H9 (cell line): ENCODE measurements at regions not wholly inside any gene's neighbourhood (a gene's known extent, or its start where the extent isn't known, plus 50 kb on each side); places are given as distances from the start of the nearest gene placed in this dataset.

ENCODE experiments used
- DNase-seq: peaks from one replicate; pipeline ENCODE4 v3.0.0-alpha.2; 2017
- H2AFZ ChIP-seq: one replicate; pipeline ENCODE4 v1.6.1; 2013; ENCODE audit warnings: mild to moderate bottlenecking, low read length, control low read depth, moderate library complexity
- H2AK5ac ChIP-seq: 2 replicates; pipeline ENCODE4 v1.6.1; 2013; ENCODE audit warnings: low read length, control low read depth, mixed read lengths; ENCODE audit not compliant: insufficient read length
- H2BK120ac ChIP-seq: one replicate; pipeline ENCODE4 v1.6.1; 2013; ENCODE audit warnings: low read depth, mild to moderate bottlenecking, low read length, control low read depth, inconsistent platforms; ENCODE audit not compliant: poor library complexity, severe bottlenecking
- H2BK12ac ChIP-seq: 2 replicates; pipeline ENCODE4 v1.6.1; 2013; ENCODE audit warnings: low read length, control low read depth, mixed read lengths, low read depth; ENCODE audit not compliant: insufficient read length
- H2BK15ac ChIP-seq: 2 replicates; pipeline ENCODE4 v1.6.1; 2013; ENCODE audit warnings: low read depth, low read length, control low read depth
- H2BK20ac ChIP-seq: one replicate; pipeline ENCODE4 v1.6.1; 2013; ENCODE audit warnings: low read depth, mild to moderate bottlenecking, low read length, control low read depth, inconsistent platforms; ENCODE audit not compliant: poor library complexity, severe bottlenecking
- H2BK5ac ChIP-seq: 2 replicates; pipeline ENCODE4 v1.6.1; 2013; ENCODE audit warnings: low read length, control low read depth, mixed read lengths; ENCODE audit not compliant: insufficient read length
- H3K14ac ChIP-seq: 2 replicates; pipeline ENCODE4 v1.6.1; 2013; ENCODE audit warnings: low read length, control low read depth; ENCODE audit not compliant: insufficient read depth
- H3K18ac ChIP-seq: 2 replicates; pipeline ENCODE4 v1.6.1; 2013; ENCODE audit warnings: low read depth, mild to moderate bottlenecking, mixed read lengths, low read length, control low read depth; ENCODE audit not compliant: insufficient read length
- H3K23ac ChIP-seq: 2 replicates; pipeline ENCODE4 v1.6.1; 2013; ENCODE audit warnings: low read length, control low read depth, mixed read lengths, low read depth; ENCODE audit not compliant: insufficient read length
- H3K23me2 ChIP-seq: 2 replicates; pipeline ENCODE4 v1.6.1; 2013; ENCODE audit warnings: low read depth, mild to moderate bottlenecking, mixed read lengths, low read length, control low read depth; ENCODE audit not compliant: insufficient read length, poor library complexity, severe bottlenecking
- H3K27ac ChIP-seq: 2 replicates; pipeline ENCODE4 v1.5.1; 2013; ENCODE audit warnings: low read length, control low read depth, mixed read lengths, low read depth; ENCODE audit not compliant: insufficient read length
- H3K27me3 ChIP-seq: 2 replicates; pipeline ENCODE4 v1.6.1; 2013; ENCODE audit warnings: low read length, control low read depth, inconsistent platforms; ENCODE audit not compliant: insufficient read depth
- H3K4ac ChIP-seq: 2 replicates; pipeline ENCODE4 v1.6.1; 2013; ENCODE audit warnings: low read depth, mild to moderate bottlenecking, control low read depth, inconsistent platforms, low read length, moderate library complexity
- H3K4me1 ChIP-seq: 2 replicates; pipeline ENCODE4 v1.6.1; 2013; ENCODE audit warnings: low read length, control low read depth, inconsistent platforms; ENCODE audit not compliant: insufficient read depth
- H3K4me2 ChIP-seq: 2 replicates; pipeline ENCODE4 v1.6.1; 2013; ENCODE audit warnings: low read length, control low read depth, mixed read lengths; ENCODE audit not compliant: insufficient read length, insufficient read depth
- H3K56ac ChIP-seq: 2 replicates; pipeline ENCODE4 v1.6.1; 2013; ENCODE audit warnings: low read depth, mild to moderate bottlenecking, mixed read lengths, low read length, control low read depth; ENCODE audit not compliant: insufficient read length
- H3K79me1 ChIP-seq: 2 replicates; pipeline ENCODE4 v1.6.1; 2013; ENCODE audit warnings: low read depth, mild to moderate bottlenecking, moderate library complexity, low read length, control low read depth, inconsistent platforms; ENCODE audit not compliant: insufficient read depth, poor library complexity, severe bottlenecking
- H3K79me2 ChIP-seq: 2 replicates; pipeline ENCODE4 v1.6.1; 2013; ENCODE audit warnings: low read length, control low read depth, inconsistent platforms; ENCODE audit not compliant: insufficient read depth
- H3K9ac ChIP-seq: 2 replicates; pipeline ENCODE4 v1.6.1; 2013; ENCODE audit warnings: low read length, control low read depth, mixed read lengths; ENCODE audit not compliant: insufficient read length; ENCODE audit errors: extremely low read depth
- H3K9me3 ChIP-seq: one replicate; pipeline ENCODE4 v1.6.1; 2013; ENCODE audit warnings: low read depth, low read length, inconsistent platforms; ENCODE audit not compliant: control insufficient read depth
- H3T11ph ChIP-seq: one replicate; pipeline ENCODE4 v1.6.1; 2013; ENCODE audit warnings: mild to moderate bottlenecking, low read length, control low read depth, inconsistent platforms
- H4K20me1 ChIP-seq: one replicate; pipeline ENCODE4 v1.6.1; 2013; ENCODE audit not compliant: control insufficient read depth, insufficient read length, insufficient read depth
- H4K5ac ChIP-seq: 2 replicates; pipeline ENCODE4 v1.6.1; 2013; ENCODE audit warnings: low read depth, mild to moderate bottlenecking, mixed read lengths, low read length, control low read depth; ENCODE audit not compliant: insufficient read length
- H4K8ac ChIP-seq: replicated peaks from 2 replicates; pipeline ENCODE4 v1.6.1; 2013; ENCODE audit warnings: low read length, control low read depth, mixed read lengths, low read depth; ENCODE audit not compliant: insufficient read length
- H4K91ac ChIP-seq: 2 replicates; pipeline ENCODE4 v1.6.1; 2013; ENCODE audit warnings: low read depth, mild to moderate bottlenecking, moderate library complexity, mixed read lengths, low read length, control low read depth; ENCODE audit not compliant: insufficient read length
- H3K27ac Mint-ChIP-seq, 3 experiments: 2 replicates in 2 of 3; 3 replicates in 1 of 3; pipeline ENCODE4 v1.8.0; 2020 to 2021; ENCODE audit warnings: mixed read lengths in 3 of 3, mild to moderate bottlenecking in 1 of 3, moderate library complexity in 1 of 3
- H3K27me3 Mint-ChIP-seq: 2 replicates; pipeline ENCODE4 v1.8.0; 2021; ENCODE audit warnings: low read depth, mild to moderate bottlenecking, moderate library complexity, mixed read lengths
- H3K36me3 Mint-ChIP-seq, 3 experiments: 2 replicates in 2 of 3; 3 replicates in 1 of 3; pipeline ENCODE4 v1.8.0; 2020 to 2021; ENCODE audit warnings: low read depth in 3 of 3, mixed read lengths in 3 of 3; ENCODE audit not compliant: insufficient read depth in 1 of 3
- H3K4me1 Mint-ChIP-seq, 2 experiments: 2 replicates each; pipeline ENCODE4 v1.8.0; 2020; ENCODE audit warnings: mixed read lengths in 2 of 2
- H3K4me3 Mint-ChIP-seq, 2 experiments: 2 replicates in 1 of 2; 3 replicates in 1 of 2; pipeline ENCODE4 v1.8.0; 2020 to 2021; ENCODE audit warnings: mild to moderate bottlenecking in 2 of 2, mixed read lengths in 2 of 2, moderate library complexity in 1 of 2
- H3K9me3 Mint-ChIP-seq, 2 experiments: 2 replicates in 1 of 2; 3 replicates in 1 of 2; pipeline ENCODE4 v1.8.0; 2020; ENCODE audit warnings: mild to moderate bottlenecking in 2 of 2, mixed read lengths in 2 of 2, moderate library complexity in 1 of 2
- CTCF ChIP-seq: fragments of 200-600 bp; sonication (generic); conservative IDR thresholded peaks from 3 replicates; pipeline ENCODE4 v1.8.0; 2021; ENCODE audit warnings: antibody characterized with exemption, mild to moderate bottlenecking

- no peak for TF ChIP-seq CTCF
- H4K8ac ChIP-seq, result no peak overlapping the region
- H3K79me1 ChIP-seq, result no peaks in the 10 kb centered on the region
- no peak overlapping the region for H3K14ac ChIP-seq
- no peak overlapping the region for H3K23ac ChIP-seq
- H3K9me3 ChIP-seq, result no peaks in the 10 kb centered on the region
- H2BK120ac ChIP-seq, result no peak overlapping the region
- H4K5ac ChIP-seq, result no peak overlapping the region
- no peak overlapping the region for H2AFZ ChIP-seq
- no peak overlapping the region for H3T11ph ChIP-seq
- H2BK5ac ChIP-seq, result no peak overlapping the region
- H3K27ac ChIP-seq, result no peak overlapping the region
- Mint-ChIP-seq H3K27me3 (no peaks in the 10 kb centered on the region; the same call in 1 of the 2 replicates), H3K36me3 (no peaks in the 10 kb centered on the region; a peak in 1 of 7 replicates), H3K9me3 (no peaks in the 10 kb centered on the region; a peak in 1 of 5 replicates), H3K4me3 (no peak overlapping the region), H3K4me1 (no peaks in the 10 kb centered on the region), H3K27ac (no peak overlapping the region)
- no peak overlapping the region for H3K18ac ChIP-seq
- no peak overlapping the region for H3K56ac ChIP-seq
- no peak overlapping the region for H3K4ac ChIP-seq
- H3K4me1 ChIP-seq, result no peaks in the 10 kb centered on the region
- H2BK12ac ChIP-seq, result no peak overlapping the region
- no peak for DNase-seq
- no peaks in the 10 kb centered on the region for H3K27me3 ChIP-seq
- no peak overlapping the region for H2AK5ac ChIP-seq
- H4K20me1 ChIP-seq, result no peaks in the 10 kb centered on the region
- no peaks in the 10 kb centered on the region for H3K23me2 ChIP-seq
- no peak overlapping the region for H2BK20ac ChIP-seq
- H3K79me2 ChIP-seq, result no peaks in the 10 kb centered on the region
- no peak overlapping the region for H4K91ac ChIP-seq
- no peak overlapping the region for H3K9ac ChIP-seq
- no peak overlapping the region for H3K4me2 ChIP-seq
- no peak overlapping the region for H2BK15ac ChIP-seq
These were observed 588.3 kb downstream of the CD109 start for GRCh38 chr6:74284284-74284683.
